Testis (tissue), 2 donors: ENCODE measurements at regions not wholly inside any gene's neighbourhood (a gene's known extent, or its start where the extent isn't known, plus 50 kb on each side); places are given as distances from the start of the nearest gene placed in this dataset.

Experiments
- DNase-seq: peaks from one replicate; pipeline ENCODE4 v3.0.0-alpha.2; 2019
- H3K27ac ChIP-seq, 2 donors: fragments of 200-600 bp; sonication (generic); one replicate each; pipeline ENCODE4 v1.5.1; 2019
- H3K27me3 ChIP-seq: fragments of 200-600 bp; sonication (generic); one replicate; pipeline ENCODE4 v1.5.1; 2019
- H3K36me3 ChIP-seq: fragments of 200-600 bp; sonication (generic); one replicate; pipeline ENCODE4 v1.5.1; 2017; ENCODE audit warnings: low read depth; ENCODE audit errors: missing control alignments
- H3K4me1 ChIP-seq: fragments of 200-600 bp; sonication (generic); one replicate; pipeline ENCODE4 v1.5.1; 2019
- H3K4me3 ChIP-seq, 2 donors: fragments of 200-600 bp; sonication (generic); one replicate each; pipeline ENCODE4 v1.5.1; 2017 to 2019
- H3K9me3 ChIP-seq: fragments of 200-600 bp; sonication (generic); one replicate; pipeline ENCODE4 v1.5.1; 2017
- CTCF ChIP-seq, 3 experiments: fragments of 450-650 bp in 2 of 3; fragments of 200-600 bp in 1 of 3; sonication (generic) in 1 of 3; IDR thresholded peaks; one replicate each; pipeline ENCODE4 v1.5.1; 2016 to 2019; ENCODE audit warnings: antibody characterized with exemption in 3 of 3, mild to moderate bottlenecking in 2 of 3, moderate library complexity in 1 of 3
- POLR2A ChIP-seq: fragments of 450-650 bp; IDR thresholded peaks from one replicate; pipeline ENCODE4 v1.6.1; 2017; ENCODE audit warnings: antibody characterized with exemption, mild to moderate bottlenecking, moderate library complexity
- WGBS, 2 donors: methylation state at CpG; one replicate each; pipeline ENCODE4 v1.1.5; 2018; 5-methylcytosine and 5-hydroxymethylcytosine counted together
- intact Hi-C: fragments of 100-400 bp; cut with DNase I; formaldehyde crosslinking; loops from one replicate; pipeline ENCODE4 v1.15.1; 2023; ENCODE audit warnings: low total_unique reads

- H3K27me3 ChIP-seq, result no peaks in the 10 kb centered on the region
- H3K27ac ChIP-seq, result no peak overlapping the region
Measured at GRCh38 chr4:25532591-25532990, 123.1 kb upstream of the SLC34A2 start.

DNA sequence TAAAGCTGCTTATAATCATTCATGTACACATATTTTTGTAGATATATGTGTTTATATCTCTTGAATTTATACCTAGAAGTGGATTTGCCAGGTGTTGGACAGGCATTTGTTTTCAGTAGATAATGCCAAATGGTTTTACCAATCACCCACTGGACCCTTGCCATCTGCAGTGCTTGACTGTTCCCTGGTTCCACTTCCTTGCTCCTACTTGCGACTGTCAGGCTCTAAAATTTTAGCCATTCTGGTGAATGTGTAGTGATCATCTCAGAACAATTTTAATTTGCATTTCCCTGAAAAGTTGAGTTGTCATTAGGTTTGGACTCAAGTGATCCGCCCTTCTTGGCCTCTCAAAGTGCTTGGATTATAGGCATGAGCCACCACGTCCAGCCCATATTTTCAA, 122.4 kb upstream of the SLC34A2 start:
- WGBS, 2 donors, result 93 to 95% methylated on average over 3 of the region's 3 CpGs
- no peak for DNase-seq

More at GRCh38 chr4:25532591-25532990, 123.1 kb upstream of the SLC34A2 start:
- no peak for TF ChIP-seq POLR2A
- no peak for TF ChIP-seq CTCF (IDR thresholded peaks at IDR 0.05)
- no peaks in the 10 kb centered on the region for H3K9me3 ChIP-seq
- 93 to 96% methylated on average over 4 of the region's 4 CpGs for WGBS, 2 donors
- no peaks in the 10 kb centered on the region for H3K4me1 ChIP-seq
- no peaks in the 10 kb centered on the region for H3K36me3 ChIP-seq
- intact Hi-C loops, result no loop called here
- DNase-seq, result no peak
- no peak overlapping the region for H3K4me3 ChIP-seq

GRCh38 chr4:25535278-25535677, 120.4 kb upstream of the SLC34A2 start:
- TF ChIP-seq CTCF (IDR thresholded peaks at IDR 0.05) (no peak), POLR2A (no peak)
- Histone ChIP-seq H3K27ac (no peak overlapping the region), H3K36me3 (no peaks in the 10 kb centered on the region), H3K4me1 (no peaks in the 10 kb centered on the region), H3K4me3 (no peak overlapping the region), H3K9me3 (no peaks in the 10 kb centered on the region), H3K27me3 (no peaks in the 10 kb centered on the region)
- no peak for DNase-seq
- intact Hi-C loops, result no loop called here
- WGBS, 2 donors, result 54 to 66% methylated on average over 2 of the region's 2 CpGs

More for the DNA sequence above, 122.4 kb upstream of the SLC34A2 start:
- TF ChIP-seq CTCF (IDR thresholded peaks at IDR 0.05) (no peak), POLR2A (no peak)
- no peaks in the 10 kb centered on the region for H3K9me3 ChIP-seq
- H3K27me3 ChIP-seq, result no peaks in the 10 kb centered on the region
- no peak overlapping the region for H3K4me3 ChIP-seq
- H3K4me1 ChIP-seq, result no peaks in the 10 kb centered on the region
- H3K27ac ChIP-seq, result no peak overlapping the region
- intact Hi-C loops, result no loop called here
- no peaks in the 10 kb centered on the region for H3K36me3 ChIP-seq

- no peaks in the 10 kb centered on the region for H3K9me3 ChIP-seq
- H3K27me3 ChIP-seq, result no peaks in the 10 kb centered on the region
- no peaks in the 10 kb centered on the region for H3K36me3 ChIP-seq
- H3K4me3 ChIP-seq, result no peak overlapping the region
- intact Hi-C loops, result no loop called here
- no peaks in the 10 kb centered on the region for H3K4me1 ChIP-seq
- TF ChIP-seq POLR2A (no peak), CTCF (IDR thresholded peaks at IDR 0.05) (no peak)
- no peak for DNase-seq
- H3K27ac ChIP-seq, result no peak overlapping the region
- WGBS, 2 donors, result 79 to 81% methylated on average over 10 of the region's 10 CpGs
Measured at GRCh38 chr4:25535701-25536473, 119.8 kb upstream of the SLC34A2 start.
